HCT116 (cell line): ENCODE measurements at regions not wholly inside any gene's neighbourhood (a gene's known extent, or its start where the extent isn't known, plus 50 kb on each side); places are given as distances from the start of the nearest gene placed in this dataset.

Experiments used
- ATF3 ChIP-seq: IDR thresholded peaks from 2 replicates; pipeline ENCODE4 v1.6.1; 2012
- CEBPB ChIP-seq: IDR thresholded peaks from 2 replicates; pipeline ENCODE4 v1.6.1; 2012; ENCODE audit warnings: low read depth
- CTCF ChIP-seq, 3 experiments: fragments of 200-600 bp in 1 of 3; sonication (generic) in 1 of 3; IDR thresholded peaks in 2 of 3; conservative IDR thresholded peaks in 1 of 3; 2 replicates each; pipeline ENCODE4 v1.5.1; 2012 to 2017; ENCODE audit warnings: low read depth in 2 of 3, low read length in 2 of 3, antibody characterized with exemption in 1 of 3, borderline replicate concordance in 1 of 3, control low read depth in 1 of 3, mild to moderate bottlenecking in 1 of 3, mixed read lengths in 1 of 3, mixed run types in 1 of 3, moderate library complexity in 1 of 3; ENCODE audit not compliant: insufficient read depth in 1 of 3
- EGR1 ChIP-seq: IDR thresholded peaks from 2 replicates; pipeline ENCODE4 v1.6.1; 2012; ENCODE audit warnings: low read depth
- EZH2 ChIP-seq: fragments of 200-600 bp; sonication (generic); IDR thresholded peaks from 2 replicates; pipeline ENCODE4 v1.6.1; 2017; ENCODE audit warnings: antibody characterized with exemption, mixed run types
- MAX ChIP-seq: IDR thresholded peaks from 2 replicates; pipeline ENCODE4 v1.6.1; 2012
- POLR2A ChIP-seq: IDR thresholded peaks from 2 replicates; pipeline ENCODE4 v1.7.0; 2011; ENCODE audit warnings: borderline replicate concordance; ENCODE audit not compliant: insufficient read depth, insufficient read length; ENCODE audit errors: extremely low read depth
- POLR2AphosphoS5 ChIP-seq: IDR thresholded peaks from 2 replicates; pipeline ENCODE4 v1.6.1; 2011; ENCODE audit warnings: mild to moderate bottlenecking, low read depth, low read length, moderate library complexity
- RAD21 ChIP-seq: IDR thresholded peaks from 2 replicates; pipeline ENCODE4 v1.6.1; 2012; ENCODE audit warnings: low read depth, mild to moderate bottlenecking
- TCF7L2 ChIP-seq: IDR thresholded peaks from 2 replicates; pipeline ENCODE4 v1.7.0; 2011; ENCODE audit warnings: borderline replicate concordance, inconsistent platforms; ENCODE audit not compliant: insufficient read depth, insufficient read length; ENCODE audit errors: extremely low read depth
- YY1 ChIP-seq: IDR thresholded peaks from 2 replicates; pipeline ENCODE4 v1.6.1; 2011; ENCODE audit warnings: low read length, low read depth, moderate library complexity, mild to moderate bottlenecking; ENCODE audit not compliant: insufficient replicate concordance; ENCODE audit errors: extremely low read depth
- ZBTB33 ChIP-seq: IDR thresholded peaks from 2 replicates; pipeline ENCODE4 v1.6.1; 2011; ENCODE audit warnings: mild to moderate bottlenecking, low read length, moderate library complexity; ENCODE audit not compliant: insufficient replicate concordance; ENCODE audit errors: extremely low read depth

- TF ChIP-seq EZH2 (no peak), RAD21 (no peak), POLR2A (no peak), TCF7L2 (no peak), MAX (no peak), POLR2AphosphoS5 (no peak), CTCF (IDR thresholded peaks at IDR 0.05 in 2 of 3, conservative IDR thresholded peaks at IDR 0.05 in 1 of 3; ENCODE audit: borderline replicate concordance in 1 of 3, insufficient read depth in 1 of 3, low read depth in 2 of 3, low read length in 2 of 3) (no peak), YY1 (no peak), CEBPB (no peak), ZBTB33 (no peak), EGR1 (no peak), ATF3 (no peak)
These were observed 490.1 kb upstream of the REG3G start for GRCh38 chr2:78535395-78535794.
